Left lung (tissue), 4 donors: ENCODE measurements at regions not wholly inside any gene's neighbourhood (a gene's known extent, or its start where the extent isn't known, plus 50 kb on each side); places are given as distances from the start of the nearest gene placed in this dataset.

Experiments used
- ATAC-seq: fragments of 200-7000 bp; cut with Tn5 transposase; one replicate; pipeline ENCODE4 v1.9.1; 2020; ENCODE audit warnings: moderate library complexity
- DNase-seq, 4 donors: peaks; one replicate each; pipeline ENCODE4 v3.0.0-alpha.2; 2013 to 2020
- H3K27ac ChIP-seq, 2 donors: fragments of 200-600 bp; sonication (generic) in 1 of 2; one replicate each; pipeline versions ENCODE4 v1.5.0 to v1.8.0; 2020 to 2021
- H3K27me3 ChIP-seq, 2 donors: fragments of 200-600 bp; sonication (generic) in 1 of 2; one replicate each; pipeline versions ENCODE4 v1.5.0 to v1.8.0; 2020 to 2021
- H3K36me3 ChIP-seq, 2 donors: fragments of 200-600 bp; sonication (generic) in 1 of 2; one replicate each; pipeline versions ENCODE4 v1.5.0 to v1.8.0; 2020 to 2021
- H3K4me1 ChIP-seq, 2 donors: fragments of 200-600 bp; one replicate each; pipeline ENCODE4 v1.8.0; 2021
- H3K4me3 ChIP-seq, 2 donors: fragments of 200-600 bp; sonication (generic) in 1 of 2; one replicate each; pipeline versions ENCODE4 v1.5.0 to v1.8.0; 2020 to 2021; ENCODE audit warnings: mild to moderate bottlenecking in 1 of 2
- H3K9me3 ChIP-seq, 2 donors: fragments of 200-600 bp; sonication (generic) in 1 of 2; one replicate each; pipeline versions ENCODE4 v1.5.0 to v1.8.0; 2020 to 2021
- CTCF ChIP-seq, 2 donors: fragments of 200-600 bp; sonication (generic) in 1 of 2; IDR thresholded peaks; one replicate each; pipeline versions ENCODE4 v1.5.0 to v1.8.0; 2021; ENCODE audit warnings: antibody characterized with exemption in 2 of 2
- intact Hi-C, 2 donors: fragments of 100-400 bp; cut with DNase I; formaldehyde crosslinking; loops; one replicate each; pipeline versions ENCODE4 v1.11.2 to v1.14.2; 2022
- donor health status: DM: no; HTN: yes; CAD: no.
- donor health status: DM: no; HTN: no; CAD: no.

GRCh38 chr3:94654096-94654495 lies 591.2 kb downstream of the NSUN3 start:
- ATAC-seq: no peak
- intact Hi-C loops: no loop called here

GRCh38 chr3:94665922-94666321 lies 603.1 kb downstream of the NSUN3 start:
- Histone ChIP-seq H3K27ac (no peak overlapping the region), H3K27me3 (no peaks in the 10 kb centered on the region), H3K36me3 (no peaks in the 10 kb centered on the region), H3K9me3 (no peaks in the 10 kb centered on the region), H3K4me1 (no peaks in the 10 kb centered on the region), H3K4me3 (no peak overlapping the region)
- no peak for DNase-seq
- no peak for ATAC-seq
- no peak for TF ChIP-seq CTCF (IDR thresholded peaks at IDR 0.05)
- intact Hi-C loops: no loop called here

More at GRCh38 chr3:94654096-94654495, 591.2 kb downstream of the NSUN3 start:
- Histone ChIP-seq H3K4me1 (no peaks in the 10 kb centered on the region), H3K27me3 (no peaks in the 10 kb centered on the region), H3K36me3 (no peaks in the 10 kb centered on the region), H3K27ac (no peak overlapping the region), H3K4me3 (no peak overlapping the region), H3K9me3 (peaks cover 0 to 14% of the 10 kb centered on the region in 2 donors)
- TF ChIP-seq CTCF (IDR thresholded peaks at IDR 0.05): no peak
- DNase-seq: no peak

- ATAC-seq (no peak), DNase-seq (no peak)
- no peaks in the 10 kb centered on the region for H3K36me3 ChIP-seq
- no peak for TF ChIP-seq CTCF (IDR thresholded peaks at IDR 0.05)
- intact Hi-C loops: no loop called here
- H3K27ac ChIP-seq: no peak overlapping the region
- peaks cover 0 to 8% of the 10 kb centered on the region in 2 donors for H3K9me3 ChIP-seq
- no peaks in the 10 kb centered on the region for H3K27me3 ChIP-seq
- H3K4me3 ChIP-seq: no peak overlapping the region
- H3K4me1 ChIP-seq: no peaks in the 10 kb centered on the region
Measured at GRCh38 chr3:94671078-94671477, 608.2 kb downstream of the NSUN3 start.

GRCh38 chr3:94673876-94674275 lies 611.0 kb downstream of the NSUN3 start:
- no peak for TF ChIP-seq CTCF (IDR thresholded peaks at IDR 0.05)
- Histone ChIP-seq H3K27ac (no peak overlapping the region), H3K27me3 (no peaks in the 10 kb centered on the region), H3K4me3 (no peak overlapping the region), H3K4me1 (no peaks in the 10 kb centered on the region), H3K9me3 (peaks cover 0 to 21% of the 10 kb centered on the region in 2 donors), H3K36me3 (no peaks in the 10 kb centered on the region)
- intact Hi-C loops: no loop called here
- no peak for DNase-seq
- no peak for ATAC-seq

- no peak for DNase-seq
Measured at GRCh38 chr3:94686208-94686607, 623.3 kb downstream of the NSUN3 start.

More at GRCh38 chr3:94686208-94686607, 623.3 kb downstream of the NSUN3 start:
- intact Hi-C loops: no loop called here
- no peak for ATAC-seq
- peaks cover 0 to 11% of the 10 kb centered on the region in 2 donors for H3K9me3 ChIP-seq
- no peak overlapping the region for H3K27ac ChIP-seq
- no peaks in the 10 kb centered on the region for H3K4me1 ChIP-seq
- TF ChIP-seq CTCF (IDR thresholded peaks at IDR 0.05): no peak
- H3K4me3 ChIP-seq: no peak overlapping the region
- no peaks in the 10 kb centered on the region for H3K27me3 ChIP-seq
- H3K36me3 ChIP-seq: no peaks in the 10 kb centered on the region
